Fibroblast of pulmonary artery (primary cell): ENCODE measurements at regions not wholly inside any gene's neighbourhood (a gene's known extent, or its start where the extent isn't known, plus 50 kb on each side); places are given as distances from the start of the nearest gene placed in this dataset.
A peak's percentile ranks its signal among the peaks of the same experiment; 100 is the strongest.
"Not testable (repeated sequence)": the region's sequence is repeated elsewhere in the genome, so short reads cannot be mapped to it uniquely, and the experiment has no call there.

Experiments used
- DNase-seq: peaks from one replicate; pipeline ENCODE4 v3.0.0-alpha.2; 2010; ENCODE audit warnings: low read depth
- H3K4me3 ChIP-seq: replicated peaks from 2 replicates; pipeline ENCODE4 v1.5.1; 2011; ENCODE audit warnings: low read depth, mild to moderate bottlenecking, control low read depth, low read length, moderate library complexity
- TF ChIP-seq, protein P1 (sequence below): IDR thresholded peaks from 2 replicates; pipeline ENCODE4 v1.5.1; 2011; ENCODE audit warnings: mild to moderate bottlenecking, control low read depth, low read length, inconsistent platforms; ENCODE audit errors: missing control alignments

DNA sequence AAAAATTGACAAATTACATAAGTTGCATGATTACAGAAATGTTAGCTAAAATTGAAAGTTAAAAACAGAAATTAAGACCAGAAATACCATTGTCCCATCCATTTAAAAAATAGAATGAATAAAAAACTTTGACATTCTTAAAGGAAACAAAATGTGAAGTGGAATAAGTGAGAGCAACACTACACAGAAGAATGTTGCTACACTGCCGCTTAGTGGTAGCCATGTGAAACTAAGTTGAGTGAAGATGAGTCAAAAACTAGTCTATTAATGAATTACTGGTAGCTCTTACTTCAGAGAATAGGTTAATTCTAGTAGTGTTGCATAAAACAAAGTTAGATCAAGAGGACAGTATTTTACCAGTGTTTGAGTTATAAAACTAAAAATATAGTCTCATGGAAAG, 571.0 kb upstream of the KLHL4 start:
- DNase-seq, result peak; percentile 20
- TF ChIP-seq, protein P1, sequence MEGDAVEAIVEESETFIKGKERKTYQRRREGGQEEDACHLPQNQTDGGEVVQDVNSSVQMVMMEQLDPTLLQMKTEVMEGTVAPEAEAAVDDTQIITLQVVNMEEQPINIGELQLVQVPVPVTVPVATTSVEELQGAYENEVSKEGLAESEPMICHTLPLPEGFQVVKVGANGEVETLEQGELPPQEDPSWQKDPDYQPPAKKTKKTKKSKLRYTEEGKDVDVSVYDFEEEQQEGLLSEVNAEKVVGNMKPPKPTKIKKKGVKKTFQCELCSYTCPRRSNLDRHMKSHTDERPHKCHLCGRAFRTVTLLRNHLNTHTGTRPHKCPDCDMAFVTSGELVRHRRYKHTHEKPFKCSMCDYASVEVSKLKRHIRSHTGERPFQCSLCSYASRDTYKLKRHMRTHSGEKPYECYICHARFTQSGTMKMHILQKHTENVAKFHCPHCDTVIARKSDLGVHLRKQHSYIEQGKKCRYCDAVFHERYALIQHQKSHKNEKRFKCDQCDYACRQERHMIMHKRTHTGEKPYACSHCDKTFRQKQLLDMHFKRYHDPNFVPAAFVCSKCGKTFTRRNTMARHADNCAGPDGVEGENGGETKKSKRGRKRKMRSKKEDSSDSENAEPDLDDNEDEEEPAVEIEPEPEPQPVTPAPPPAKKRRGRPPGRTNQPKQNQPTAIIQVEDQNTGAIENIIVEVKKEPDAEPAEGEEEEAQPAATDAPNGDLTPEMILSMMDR, result peak; percentile 48
- no peak overlapping the region for H3K4me3 ChIP-seq

DNA sequence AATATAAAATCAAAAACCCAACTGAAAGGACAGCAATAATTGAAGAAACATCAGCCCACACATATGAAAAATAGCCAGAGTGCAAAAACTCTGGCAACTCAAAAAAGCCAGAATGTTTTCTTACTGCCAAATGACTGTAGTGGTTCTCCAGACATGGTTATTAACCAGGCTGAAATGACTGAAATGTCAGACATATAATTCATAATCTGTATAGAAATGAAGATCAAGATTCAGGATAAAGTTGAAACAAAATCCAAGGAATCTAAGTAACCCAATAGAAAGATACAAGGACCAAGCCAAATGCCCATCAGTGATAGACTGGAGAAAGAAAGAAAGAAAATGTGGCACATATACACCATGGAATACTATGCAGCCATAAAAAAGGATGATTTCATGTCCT, 553.3 kb upstream of the KLHL4 start:
- DNase-seq, result no peak
- TF ChIP-seq, protein P1, result no peak
- no peak overlapping the region for H3K4me3 ChIP-seq

GRCh38 chrX:86981326-86981879, 536.2 kb upstream of the KLHL4 start:
- H3K4me3 ChIP-seq, result no peak overlapping the region
- TF ChIP-seq, protein P1, result no peak
- no peak for DNase-seq

DNA sequence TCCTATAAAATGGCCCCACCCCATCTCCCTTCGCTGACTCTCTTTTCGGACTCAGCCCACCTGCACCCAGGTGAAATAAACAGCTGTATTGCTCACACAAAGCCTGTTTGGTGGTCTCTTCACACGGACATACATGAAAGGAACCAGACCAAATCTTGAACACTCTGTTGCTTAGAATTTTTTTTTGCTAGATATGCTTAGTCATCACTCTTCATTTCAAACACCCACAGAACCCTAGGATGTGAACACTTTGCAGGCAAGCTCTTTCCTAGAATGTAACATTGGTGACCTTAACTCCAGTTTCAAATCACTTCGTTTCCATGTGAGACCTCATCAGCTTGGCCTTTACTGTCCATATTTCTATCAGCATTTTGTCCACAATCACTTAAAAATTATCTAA, 530.3 kb upstream of the KLHL4 start:
- DNase-seq, H3K4me3 ChIP-seq: not testable (repeated sequence)

GRCh38 chrX:87003031-87003430, 514.6 kb upstream of the KLHL4 start:
- TF ChIP-seq, protein P1, result no peak
- no peak overlapping the region for H3K4me3 ChIP-seq
- no peak for DNase-seq

DNA sequence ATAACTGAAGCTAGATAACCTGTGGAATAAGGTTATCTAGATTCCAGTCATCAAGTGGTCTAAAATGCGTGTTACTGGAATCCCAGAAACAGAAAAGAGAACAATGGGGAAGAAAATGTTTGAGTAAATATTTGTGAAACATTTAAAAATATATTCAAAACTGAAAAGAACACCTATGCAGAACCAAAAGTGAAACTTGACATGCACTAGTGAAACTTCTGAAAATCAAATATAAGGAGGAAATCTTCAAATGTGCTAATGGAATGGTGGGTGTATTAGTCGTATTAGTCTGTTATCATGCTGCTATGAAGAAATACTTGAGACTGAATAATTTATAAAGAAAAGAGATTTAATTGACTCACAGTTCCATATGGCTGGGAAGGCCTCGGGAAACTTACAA, 512.4 kb upstream of the KLHL4 start:
- DNase-seq, result no peak
- TF ChIP-seq, protein P1, result no peak
- H3K4me3 ChIP-seq, result no peak overlapping the region

- TF ChIP-seq, protein P1, result no peak
- no peak for DNase-seq
- no peak overlapping the region for H3K4me3 ChIP-seq
Observed at GRCh38 chrX:87005885-87006284, 511.7 kb upstream of the KLHL4 start.
